ENCODE measurements at regions not wholly inside any gene's neighbourhood (a gene's known extent, or its start where the extent isn't known, plus 50 kb on each side); places are given as distances from the start of the nearest gene placed in this dataset.

GRCh38 chr2:230658577-230658876 is 54.1 kb upstream of the CAB39 start:
- Mint-ChIP-seq H3K27me3 (no peaks in the 10 kb centered on the region), H3K36me3 (ENCODE audit: low read depth) (peaks cover 2% of the 10 kb centered on the region), H3K9me3 (no peaks in the 10 kb centered on the region), H3K4me1 (ENCODE audit: low read depth) (peaks cover 95% of the 10 kb centered on the region), H3K27ac (peak overlapping the region; percentile 97), H3K4me3 (peak overlapping the region; percentile 71)
- no peak for DNase-seq
- no peak for ATAC-seq
- TF ChIP-seq, protein P1, sequence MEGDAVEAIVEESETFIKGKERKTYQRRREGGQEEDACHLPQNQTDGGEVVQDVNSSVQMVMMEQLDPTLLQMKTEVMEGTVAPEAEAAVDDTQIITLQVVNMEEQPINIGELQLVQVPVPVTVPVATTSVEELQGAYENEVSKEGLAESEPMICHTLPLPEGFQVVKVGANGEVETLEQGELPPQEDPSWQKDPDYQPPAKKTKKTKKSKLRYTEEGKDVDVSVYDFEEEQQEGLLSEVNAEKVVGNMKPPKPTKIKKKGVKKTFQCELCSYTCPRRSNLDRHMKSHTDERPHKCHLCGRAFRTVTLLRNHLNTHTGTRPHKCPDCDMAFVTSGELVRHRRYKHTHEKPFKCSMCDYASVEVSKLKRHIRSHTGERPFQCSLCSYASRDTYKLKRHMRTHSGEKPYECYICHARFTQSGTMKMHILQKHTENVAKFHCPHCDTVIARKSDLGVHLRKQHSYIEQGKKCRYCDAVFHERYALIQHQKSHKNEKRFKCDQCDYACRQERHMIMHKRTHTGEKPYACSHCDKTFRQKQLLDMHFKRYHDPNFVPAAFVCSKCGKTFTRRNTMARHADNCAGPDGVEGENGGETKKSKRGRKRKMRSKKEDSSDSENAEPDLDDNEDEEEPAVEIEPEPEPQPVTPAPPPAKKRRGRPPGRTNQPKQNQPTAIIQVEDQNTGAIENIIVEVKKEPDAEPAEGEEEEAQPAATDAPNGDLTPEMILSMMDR (IDR thresholded peaks at IDR 0.05): no peak
- POLR2A ChIA-PET: interaction anchor here (0.6 to 4.9 kb wide), 12 partner anchors 9 to 140 kb away, joined by 3 to 54 read pairs (median 6); partner anchors contain the start of gene CAB39
- CTCF ChIA-PET: interaction anchor here (0.8 to 3.3 kb wide), 5 partner anchors 9 to 140 kb away, joined by 3 to 15 read pairs (median 3); no protein-coding TSS in a partner anchor
- intact Hi-C loops (cut with micrococcal nuclease): no loop called here

- DNase-seq (peak; percentile 92), ATAC-seq (peak; percentile 71)
- H3K9me3 Mint-ChIP-seq: no peaks in the 10 kb centered on the region
- H3K4me1 Mint-ChIP-seq (ENCODE audit: low read depth): peaks cover 95% of the 10 kb centered on the region
- H3K27ac Mint-ChIP-seq: peak overlapping the region; percentile 97
- H3K27me3 Mint-ChIP-seq: no peaks in the 10 kb centered on the region
- H3K36me3 Mint-ChIP-seq (ENCODE audit: low read depth): peaks cover 2% of the 10 kb centered on the region
- TF ChIP-seq, protein P1 (IDR thresholded peaks at IDR 0.05): no peak
- ChIA-PET POLR2A (interaction anchor here (0.8 to 4.9 kb wide), 14 partner anchors 9 to 139 kb away, joined by 3 to 54 read pairs (median 6); partner anchors contain the start of gene CAB39), CTCF (interaction anchor here (0.7 to 3.3 kb wide), 8 partner anchors 9 to 139 kb away, joined by 3 to 15 read pairs (median 3); no protein-coding TSS in a partner anchor)
- H3K4me3 Mint-ChIP-seq: peak overlapping the region; percentile 71
- intact Hi-C loops (cut with micrococcal nuclease): loop anchor here (1.0 kb wide), 1 partner anchor 15 kb away; no protein-coding TSS in a partner anchor
These were observed 53.6 kb upstream of the CAB39 start for GRCh38 chr2:230658877-230659652.

GRCh38 chr2:230660294-230661060 is 52.2 kb upstream of the CAB39 start:
- intact Hi-C loops (cut with micrococcal nuclease): loop anchor here (2.0 kb wide), 2 partner anchors 54 to 134 kb away; no protein-coding TSS in a partner anchor
- peak overlapping the region; percentile 97 for H3K27ac Mint-ChIP-seq
- peak; percentile 85 for DNase-seq
- no peaks in the 10 kb centered on the region for H3K27me3 Mint-ChIP-seq
- ChIA-PET CTCF (interaction anchor here (0.7 to 3.3 kb wide), 7 partner anchors 11 to 138 kb away, joined by 3 to 15 read pairs (median 4); partner anchors contain the start of gene CAB39), POLR2A (interaction anchor here (1.0 to 4.9 kb wide), 9 partner anchors 9 to 134 kb away, joined by 3 to 54 read pairs (median 6); no protein-coding TSS in a partner anchor)
- TF ChIP-seq, protein P1 (IDR thresholded peaks at IDR 0.05): no peak
- peak overlapping the region; percentile 57 for H3K4me3 Mint-ChIP-seq
- peaks cover 95% of the 10 kb centered on the region for H3K4me1 Mint-ChIP-seq (ENCODE audit: low read depth)
- no peaks in the 10 kb centered on the region for H3K9me3 Mint-ChIP-seq
- no peak for ATAC-seq
- H3K36me3 Mint-ChIP-seq (ENCODE audit: low read depth): peaks cover 2% of the 10 kb centered on the region

GRCh38 chr2:230661072-230661957 is 51.3 kb upstream of the CAB39 start:
- ChIA-PET POLR2A (interaction anchor here (0.8 to 4.9 kb wide), 14 partner anchors 8 to 120 kb away, joined by 3 to 54 read pairs (median 3); no protein-coding TSS in a partner anchor), CTCF (interaction anchor here (0.9 to 2.3 kb wide), 8 partner anchors 8 to 137 kb away, joined by 3 to 11 read pairs (median 4); partner anchors contain the start of gene CAB39)
- Mint-ChIP-seq H3K27ac (peak overlapping the region; percentile 97), H3K27me3 (no peaks in the 10 kb centered on the region), H3K4me3 (peak overlapping the region; percentile 57), H3K9me3 (no peaks in the 10 kb centered on the region), H3K4me1 (ENCODE audit: low read depth) (peaks cover 88% of the 10 kb centered on the region), H3K36me3 (ENCODE audit: low read depth) (peaks cover 2% of the 10 kb centered on the region)
- DNase-seq: peak; percentile 81
- intact Hi-C loops (cut with micrococcal nuclease): loop anchor here (2.0 kb wide), 2 partner anchors 53 to 133 kb away; no protein-coding TSS in a partner anchor
- ATAC-seq: peak; percentile 29
- TF ChIP-seq, protein P1 (IDR thresholded peaks at IDR 0.05): no peak

Measured in activated CD8-positive, alpha-beta T cell treated with anti-CD3 and anti-CD28 coated beads for 36 hours (primary cell).